ENCODE measurements at regions not wholly inside any gene's neighbourhood (a gene's known extent, or its start where the extent isn't known, plus 50 kb on each side); places are given as distances from the start of the nearest gene placed in this dataset.

- TF ChIP-seq CTCF (IDR thresholded peaks at IDR 0.05): no peak
- no peak for TF ChIP-seq POLR2A (IDR thresholded peaks at IDR 0.05)
These were observed 187.9 kb upstream of the BTBD3 start for GRCh38 chr20:11729806-11730205.

Measured in lower leg skin (tissue), 3 donors.